Endodermal cell (in vitro differentiated cells): ENCODE measurements at regions not wholly inside any gene's neighbourhood (a gene's known extent, or its start where the extent isn't known, plus 50 kb on each side); places are given as distances from the start of the nearest gene placed in this dataset.

Experiments
- DNase-seq: peaks from one replicate; pipeline ENCODE4 v3.0.0-alpha.2; 2017
- H3K27ac ChIP-seq: 2 replicates; pipeline ENCODE4 v1.5.1; 2013; ENCODE audit warnings: mild to moderate bottlenecking, low read depth, low read length, moderate library complexity
- H3K27me3 ChIP-seq: 2 replicates; pipeline ENCODE4 v1.6.1; 2013; ENCODE audit warnings: mild to moderate bottlenecking, low read length, moderate library complexity; ENCODE audit not compliant: insufficient read depth, control insufficient read depth, poor library complexity, severe bottlenecking
- H3K36me3 ChIP-seq: 2 replicates; pipeline ENCODE4 v1.7.0; 2013; ENCODE audit warnings: mild to moderate bottlenecking, low read length, moderate library complexity; ENCODE audit not compliant: control insufficient read depth, insufficient read depth
- H3K4me1 ChIP-seq: one replicate; pipeline ENCODE4 v1.7.0; 2013; ENCODE audit warnings: low read length; ENCODE audit not compliant: control insufficient read depth, insufficient read depth
- H3K4me3 ChIP-seq: 2 replicates; pipeline ENCODE4 v1.5.1; 2013; ENCODE audit warnings: mild to moderate bottlenecking, low read length, moderate library complexity
- H3K9ac ChIP-seq: 2 replicates; pipeline ENCODE4 v1.6.1; 2013; ENCODE audit warnings: mild to moderate bottlenecking, low read length, moderate library complexity; ENCODE audit not compliant: poor library complexity, severe bottlenecking; ENCODE audit errors: extremely low read depth
- H3K9me3 ChIP-seq: 2 replicates; pipeline ENCODE4 v1.6.1; 2013; ENCODE audit warnings: mild to moderate bottlenecking, low read length, moderate library complexity; ENCODE audit not compliant: control insufficient read depth
- H3K27ac Mint-ChIP-seq: 2 replicates; pipeline ENCODE4 v1.8.0; 2020; ENCODE audit warnings: mixed read lengths
- H3K27me3 Mint-ChIP-seq: 2 replicates; pipeline ENCODE4 v1.8.0; 2021; ENCODE audit warnings: mild to moderate bottlenecking, mixed read lengths; ENCODE audit not compliant: insufficient read depth
- H3K36me3 Mint-ChIP-seq: 2 replicates; pipeline ENCODE4 v1.8.0; 2020; ENCODE audit warnings: low read depth, mixed read lengths
- H3K4me1 Mint-ChIP-seq: 2 replicates; pipeline ENCODE4 v1.8.0; 2020; ENCODE audit warnings: mixed read lengths
- H3K4me3 Mint-ChIP-seq: 2 replicates; pipeline ENCODE4 v1.8.0; 2020; ENCODE audit warnings: mild to moderate bottlenecking, moderate library complexity, mixed read lengths
- H3K9me3 Mint-ChIP-seq: 2 replicates; pipeline ENCODE4 v1.8.0; 2020; ENCODE audit warnings: mild to moderate bottlenecking, mixed read lengths
- CTCF ChIP-seq: fragments of 200-600 bp; sonication (generic); conservative IDR thresholded peaks from 2 replicates; pipeline ENCODE4 v1.5.0; 2021; ENCODE audit warnings: antibody characterized with exemption, mild to moderate bottlenecking
- WGBS, 2 experiments: methylation state at CpG; one replicate each; pipeline versions ENCODE4 v1.1.5 to v1.1.7; 2013; ENCODE audit warnings: missing lambda C conversion rate in 2 of 2, mixed read lengths in 1 of 2; ENCODE audit not compliant: insufficient coverage in 1 of 2, insufficient read length in 1 of 2; 5-methylcytosine and 5-hydroxymethylcytosine counted together

- Mint-ChIP-seq H3K9me3 (no peaks in the 10 kb centered on the region), H3K36me3 (no peaks in the 10 kb centered on the region), H3K4me1 (no peaks in the 10 kb centered on the region), H3K27ac (no peak overlapping the region), H3K27me3 (peaks cover 64% of the 10 kb centered on the region), H3K4me3 (no peak overlapping the region)
- no peak overlapping the region for H3K4me3 ChIP-seq
- no peaks in the 10 kb centered on the region for H3K4me1 ChIP-seq
- H3K27me3 ChIP-seq: peaks cover 41% of the 10 kb centered on the region
- no peak overlapping the region for H3K9ac ChIP-seq
- no peak overlapping the region for H3K27ac ChIP-seq
- TF ChIP-seq CTCF: no peak
- H3K9me3 ChIP-seq: no peaks in the 10 kb centered on the region
- WGBS, 2 experiments: 86 to 93% methylated on average over 8 to 10 of the region's 10 CpGs
- H3K36me3 ChIP-seq: no peaks in the 10 kb centered on the region
- DNase-seq: no peak
These were observed 234.9 kb downstream of the TEX29 start for GRCh38 chr13:111555268-111555808.

GRCh38 chr13:111555903-111556302 is 235.5 kb downstream of the TEX29 start:
- Histone ChIP-seq H3K9me3 (no peaks in the 10 kb centered on the region), H3K4me1 (no peaks in the 10 kb centered on the region), H3K9ac (no peak overlapping the region), H3K27me3 (peaks cover 35% of the 10 kb centered on the region), H3K27ac (no peak overlapping the region), H3K4me3 (no peak overlapping the region), H3K36me3 (no peaks in the 10 kb centered on the region)
- Mint-ChIP-seq H3K4me1 (no peaks in the 10 kb centered on the region), H3K4me3 (no peak overlapping the region), H3K27ac (no peak overlapping the region), H3K9me3 (no peaks in the 10 kb centered on the region), H3K36me3 (no peaks in the 10 kb centered on the region), H3K27me3 (peaks cover 58% of the 10 kb centered on the region)
- TF ChIP-seq CTCF: no peak
- no peak for DNase-seq
- 97 to 100% methylated on average over 9 of the region's 9 CpGs for WGBS, 2 experiments

- Mint-ChIP-seq H3K27ac (no peak overlapping the region), H3K36me3 (no peaks in the 10 kb centered on the region), H3K9me3 (no peaks in the 10 kb centered on the region), H3K4me1 (no peaks in the 10 kb centered on the region), H3K4me3 (no peak overlapping the region), H3K27me3 (peaks cover 52% of the 10 kb centered on the region)
- H3K27ac ChIP-seq: no peak overlapping the region
- peaks cover 29% of the 10 kb centered on the region for H3K27me3 ChIP-seq
- no peaks in the 10 kb centered on the region for H3K4me1 ChIP-seq
- 85 to 89% methylated on average over 9 to 12 of the region's 13 CpGs for WGBS, 2 experiments
- no peak for DNase-seq
- no peaks in the 10 kb centered on the region for H3K9me3 ChIP-seq
- H3K36me3 ChIP-seq: no peaks in the 10 kb centered on the region
- no peak overlapping the region for H3K9ac ChIP-seq
- no peak for TF ChIP-seq CTCF
- H3K4me3 ChIP-seq: no peak overlapping the region
These were observed 236.1 kb downstream of the TEX29 start for GRCh38 chr13:111556496-111556895.
